Stimulated activated CD4-positive, alpha-beta T cell treated with anti-CD3 and anti-CD28 coated beads, Interleukin-4, amount 100 ng/mL, for 4 hours (primary cell): ENCODE measurements at regions not wholly inside any gene's neighbourhood (a gene's known extent, or its start where the extent isn't known, plus 50 kb on each side); places are given as distances from the start of the nearest gene placed in this dataset.

ENCODE experiments used
- DNase-seq, 2 experiments: peaks; one replicate each; pipeline ENCODE4 v3.0.0-alpha.2; 2020

DNA sequence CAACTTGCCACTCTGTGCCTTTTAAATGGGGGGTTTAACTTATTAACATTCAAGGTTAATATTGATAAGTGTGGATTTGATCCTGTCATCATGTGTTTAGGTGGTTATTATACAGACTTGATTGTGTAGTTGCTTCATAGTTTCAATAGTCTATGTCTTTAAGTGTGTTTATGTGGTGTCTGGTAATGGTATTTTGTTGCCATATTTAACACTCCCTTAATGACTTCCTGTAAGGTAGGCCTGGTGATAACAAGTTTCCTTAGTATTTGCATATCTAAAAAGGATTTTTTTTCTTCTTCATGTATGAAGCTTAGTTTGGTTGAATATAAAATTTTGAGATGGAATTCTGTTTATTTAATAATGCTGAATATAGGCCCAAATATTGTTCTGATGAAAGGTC, 506.0 kb upstream of the ZNF462 start:
- DNase-seq: no peak

DNA sequence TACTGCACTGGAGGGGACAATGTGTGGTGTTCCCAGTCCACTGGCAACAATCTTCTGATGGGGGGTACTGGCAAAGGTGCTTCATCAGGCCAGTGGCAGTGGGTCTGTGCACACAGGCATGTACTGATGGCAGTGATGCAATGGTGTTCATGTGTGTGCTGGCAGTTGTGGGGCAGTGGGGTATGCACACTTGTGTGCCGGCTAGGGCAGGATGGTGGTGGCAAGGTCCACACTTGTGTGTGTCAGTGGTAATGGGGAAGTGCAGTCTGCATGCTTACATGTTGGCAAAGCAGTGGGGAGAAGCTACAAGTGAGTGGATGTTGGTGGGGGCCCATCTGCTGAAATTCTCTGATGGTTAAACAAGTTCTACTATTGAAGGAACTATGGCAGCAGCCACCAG, 504.6 kb upstream of the ZNF462 start:
- no peak for DNase-seq

DNA sequence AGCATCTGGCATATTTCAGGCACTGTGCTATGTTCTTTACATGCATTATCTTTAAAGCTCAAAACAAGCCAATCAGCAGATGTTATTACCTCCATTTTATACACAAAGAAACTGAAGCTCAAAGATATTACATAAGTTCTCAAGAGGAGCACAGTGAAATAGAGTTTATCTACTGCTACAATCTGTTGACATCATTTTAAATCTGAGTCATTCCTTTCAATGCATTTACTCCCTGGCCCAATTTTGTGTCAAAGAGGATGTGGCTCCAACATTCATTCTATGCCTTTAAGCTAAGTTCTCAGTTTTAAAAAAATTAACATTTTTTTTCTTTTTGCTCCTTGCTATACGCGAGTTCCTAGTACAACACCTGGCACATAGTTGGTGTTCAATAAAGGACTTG, 486.3 kb upstream of the ZNF462 start:
- no peak for DNase-seq

DNA sequence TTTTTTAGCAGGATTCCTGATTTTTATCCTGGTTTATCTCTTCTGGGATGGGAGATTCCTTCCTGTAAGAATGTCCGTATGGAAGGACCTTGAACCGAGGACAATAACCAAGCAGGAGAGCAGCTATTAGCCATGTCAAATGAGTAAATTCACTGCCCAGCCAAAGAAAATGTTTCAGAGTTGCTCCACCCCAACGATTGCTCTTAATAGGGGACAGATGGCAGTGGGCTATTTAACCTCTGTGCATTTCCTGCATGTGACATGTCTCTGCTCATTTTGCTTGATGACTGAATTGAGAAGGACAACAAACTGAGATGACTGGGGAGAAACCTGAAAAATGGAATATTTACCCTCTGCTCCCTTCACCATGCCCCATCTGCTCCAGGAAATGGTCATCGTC, 479.9 kb upstream of the ZNF462 start:
- no peak for DNase-seq

DNA sequence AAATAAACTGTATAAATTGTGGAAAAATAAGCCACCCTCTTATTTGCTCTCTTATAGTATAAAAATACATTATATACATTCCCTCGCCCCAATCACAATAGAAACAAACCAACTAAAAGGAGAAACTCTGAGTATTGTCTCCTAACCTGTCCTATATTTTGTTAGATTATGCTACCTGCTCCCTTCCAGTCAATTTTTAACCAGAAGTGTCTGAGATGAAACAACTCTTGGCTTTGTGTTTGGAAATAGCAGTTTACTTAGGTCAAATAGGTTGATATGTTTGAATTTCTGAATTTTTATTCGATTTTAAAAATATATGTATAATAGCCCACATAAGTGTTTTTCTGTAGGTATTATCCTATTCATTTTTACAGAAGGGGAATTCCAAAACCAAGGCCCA, 475.0 kb upstream of the ZNF462 start:
- DNase-seq: no peak

DNA sequence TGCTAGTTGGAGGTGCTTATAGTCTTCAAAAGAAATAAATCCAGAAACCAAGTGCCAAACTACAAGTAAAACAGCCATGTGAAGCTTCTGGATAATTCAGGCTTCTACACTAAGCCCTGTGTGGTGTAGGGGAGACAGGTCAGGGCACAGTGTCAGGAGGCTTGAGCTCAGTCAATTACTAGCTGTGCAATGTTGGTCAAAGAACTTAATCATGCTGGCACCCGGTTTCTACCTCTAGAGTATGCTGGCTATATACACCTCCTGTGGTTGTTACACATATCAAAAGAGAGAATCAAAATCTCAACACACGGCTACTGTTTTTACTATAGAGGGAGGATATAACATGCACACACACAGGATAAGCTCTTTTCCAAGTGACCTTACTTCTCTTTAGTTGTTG, 469.7 kb upstream of the ZNF462 start:
- DNase-seq: no peak

DNA sequence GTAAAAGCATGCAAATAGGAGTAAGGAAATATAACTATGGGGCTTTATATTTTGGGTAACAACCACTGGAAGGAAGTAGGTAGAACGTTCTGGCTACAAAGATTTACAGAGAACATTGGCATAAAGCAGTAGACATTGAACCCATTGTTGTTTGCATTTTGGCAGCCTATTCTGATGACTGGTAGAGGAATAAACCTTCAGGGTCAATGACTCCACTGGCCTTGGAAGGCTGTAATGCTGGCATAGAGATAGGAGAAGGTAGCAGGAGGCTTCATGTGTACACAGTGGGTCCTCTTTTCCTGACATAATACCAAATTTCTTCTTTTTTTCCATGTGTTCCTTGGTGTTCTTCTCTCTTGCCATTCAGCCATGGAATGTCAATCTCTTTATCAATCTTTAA, 462.8 kb upstream of the ZNF462 start:
- DNase-seq: no peak

DNA sequence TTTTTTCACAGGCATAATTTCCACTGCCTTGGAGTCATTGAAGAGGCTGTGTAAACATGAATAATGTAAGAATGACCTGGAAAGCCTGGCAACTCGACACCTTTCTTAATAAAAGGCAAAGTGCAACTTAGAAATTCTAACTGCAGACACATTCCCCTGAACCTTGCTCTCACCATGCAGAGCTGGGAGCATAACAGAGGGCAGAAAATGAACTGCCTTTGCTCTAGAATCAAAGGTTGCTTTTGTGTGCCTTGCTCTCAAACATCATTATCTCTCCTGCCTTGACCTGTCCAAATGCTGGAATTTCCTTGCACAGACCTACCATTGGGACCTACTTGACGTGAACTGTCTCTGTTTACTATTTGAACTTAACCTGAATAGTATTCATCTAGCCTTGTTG, 462.0 kb upstream of the ZNF462 start:
- no peak for DNase-seq

DNA sequence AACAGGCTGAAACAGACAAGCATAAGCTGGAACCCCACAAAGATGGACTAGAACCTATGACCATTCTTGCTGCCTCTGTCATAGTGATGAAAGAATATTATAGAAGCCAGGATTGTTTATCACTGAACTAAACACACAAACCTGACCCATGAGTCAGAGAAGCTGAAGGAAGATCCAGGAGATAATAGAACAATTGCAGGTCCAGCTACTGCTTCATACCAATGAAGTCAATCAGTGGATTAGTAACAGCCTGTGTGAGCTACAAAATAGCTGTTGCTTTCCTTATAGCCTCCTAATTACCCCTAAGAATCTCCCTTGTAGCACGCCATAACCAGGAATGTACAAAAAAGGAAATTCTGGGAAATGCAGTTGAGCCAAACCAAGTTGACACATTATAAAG, 459.9 kb upstream of the ZNF462 start:
- no peak for DNase-seq

DNA sequence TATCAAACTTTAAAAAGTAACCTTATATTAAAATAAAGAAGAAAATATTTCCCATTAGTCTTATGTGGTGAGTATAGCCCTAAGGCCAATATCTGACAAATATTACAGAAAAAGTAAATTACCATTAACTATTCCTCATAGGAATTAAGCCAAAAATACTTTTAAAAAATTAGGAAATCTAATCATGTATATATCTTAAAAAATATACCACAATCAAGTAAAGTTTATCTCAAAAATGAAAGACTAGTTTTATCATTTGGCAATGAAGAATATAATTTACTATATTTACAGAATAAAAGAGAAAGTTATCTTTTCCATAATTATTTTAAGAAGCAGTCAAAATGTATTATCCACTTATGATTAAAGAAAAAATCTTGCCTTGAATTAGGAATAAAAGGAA, 458.8 kb upstream of the ZNF462 start:
- DNase-seq: no peak

DNA sequence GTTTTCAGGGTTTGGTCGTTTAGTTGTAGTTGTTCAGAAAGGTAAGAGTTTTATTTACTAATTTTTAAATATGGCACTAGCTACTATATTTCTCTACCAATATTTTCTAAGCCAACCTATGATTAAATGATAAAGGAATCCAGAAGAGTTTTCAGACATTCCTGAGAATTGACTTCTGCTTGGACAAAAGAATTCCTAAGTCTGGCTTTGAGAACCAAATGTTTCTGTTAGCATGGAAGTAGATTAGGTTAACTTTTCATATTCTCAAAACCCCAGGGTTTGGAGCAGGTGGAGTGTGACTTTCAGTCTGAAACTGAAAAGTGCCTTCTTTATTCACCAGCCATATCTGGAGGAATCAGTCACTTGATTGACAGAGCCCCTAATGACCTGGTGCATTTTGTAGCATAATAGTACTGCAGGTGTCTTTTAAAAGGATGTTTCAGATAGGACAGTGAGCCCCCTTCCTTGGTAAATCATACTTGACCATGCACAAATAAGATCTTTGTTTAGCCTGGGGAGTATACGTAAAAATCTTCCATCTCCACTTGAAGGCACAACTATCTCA, 457.0 kb upstream of the ZNF462 start:
- no peak for DNase-seq

DNA sequence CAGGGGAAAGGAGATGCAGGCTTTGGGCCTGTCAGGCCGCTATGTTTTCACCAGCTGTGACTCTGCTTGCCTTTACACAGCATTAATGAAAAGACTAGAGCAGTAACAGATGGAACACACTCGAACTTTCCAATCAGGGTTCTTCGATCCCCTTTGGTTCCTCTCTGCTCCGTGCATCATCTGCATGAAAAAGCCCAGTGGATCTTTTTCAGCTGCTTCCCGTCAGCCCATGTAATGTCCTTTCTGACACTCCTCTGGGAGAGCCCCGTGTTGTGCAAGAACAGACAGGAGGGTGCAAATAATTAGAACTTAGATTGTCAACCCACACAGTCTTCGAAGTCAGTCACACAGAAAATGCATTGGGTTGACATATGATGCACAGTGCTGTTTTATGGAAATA, 448.9 kb upstream of the ZNF462 start:
- no peak for DNase-seq

DNA sequence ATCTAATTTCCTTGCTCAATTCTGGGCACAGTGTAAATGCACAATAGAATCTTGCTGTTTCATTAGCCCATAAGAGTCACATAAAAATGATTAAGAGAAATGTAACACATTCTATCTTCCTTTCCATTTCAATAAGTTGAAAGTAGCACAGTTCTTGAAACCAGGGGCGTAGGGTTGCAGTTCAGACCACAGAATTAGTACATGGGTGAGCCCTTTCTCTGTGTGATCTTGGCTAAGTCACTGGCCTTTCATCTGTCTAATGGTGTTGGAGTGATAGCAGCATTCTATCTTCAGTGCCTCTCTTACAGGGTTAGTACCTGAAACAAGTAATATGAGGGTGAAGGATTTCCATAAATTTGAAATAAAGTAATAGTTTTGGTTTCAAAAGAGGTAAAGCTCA, 445.3 kb upstream of the ZNF462 start:
- DNase-seq: no peak

DNA sequence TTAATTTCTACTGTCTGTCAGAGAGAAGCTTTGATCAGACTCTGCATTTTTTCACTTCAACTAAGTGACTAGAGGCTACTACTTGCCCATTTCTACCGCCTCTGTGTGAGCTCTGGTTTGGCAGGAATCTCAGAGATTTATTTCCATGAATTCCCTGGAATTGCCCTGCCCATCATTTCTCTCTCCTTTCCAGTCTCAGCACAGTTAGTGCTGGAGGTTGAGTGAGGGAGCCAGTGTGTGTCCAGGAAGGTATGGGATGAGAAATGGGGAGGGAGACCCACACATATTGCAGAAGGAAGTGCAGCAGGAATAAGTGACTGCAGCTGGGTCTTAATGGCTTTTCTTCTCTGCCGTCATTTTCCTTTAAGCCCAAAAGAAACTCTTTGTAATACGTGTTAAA, 443.1 kb upstream of the ZNF462 start:
- DNase-seq: no peak

DNA sequence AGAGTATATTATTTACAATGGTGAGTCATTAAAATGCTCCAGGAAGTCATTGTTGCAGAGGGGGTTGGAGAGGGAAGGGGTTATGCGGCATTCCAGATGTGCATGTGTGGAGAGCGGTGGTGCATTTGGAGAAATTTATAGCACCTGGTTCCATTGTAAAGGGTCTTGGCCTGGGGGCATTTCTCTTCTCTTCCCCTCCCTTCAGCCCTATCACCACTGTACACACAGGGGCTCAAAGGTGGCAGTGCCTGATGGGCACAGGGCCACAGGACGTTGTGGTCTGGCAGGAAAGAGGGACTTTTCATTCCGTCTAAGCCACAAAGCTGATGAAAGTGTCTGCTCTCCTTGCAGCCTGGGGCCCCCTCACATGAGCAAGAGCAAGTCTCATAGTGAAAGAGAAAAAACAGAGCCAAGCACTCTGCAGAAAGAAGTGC, 442.4 kb upstream of the ZNF462 start:
- DNase-seq: no peak

DNA sequence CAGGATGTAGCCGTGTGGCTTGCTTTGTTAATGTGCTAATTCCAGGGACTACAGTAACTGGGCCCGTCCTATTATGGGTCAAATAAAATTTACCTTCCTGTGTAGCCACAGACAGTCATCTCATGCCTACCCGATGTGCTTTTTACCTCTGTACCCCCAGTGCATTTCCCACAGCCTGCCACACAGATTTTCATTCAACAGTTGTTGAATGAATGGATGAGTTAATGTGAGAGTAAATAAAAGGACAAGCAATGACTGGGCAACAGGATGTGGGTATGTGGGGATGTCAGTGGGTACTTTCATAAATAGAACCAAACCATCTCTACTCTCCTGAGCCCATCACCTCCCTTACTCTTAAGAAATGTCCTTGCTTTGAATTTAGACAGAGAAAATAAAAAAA, 441.2 kb upstream of the ZNF462 start:
- DNase-seq: no peak

DNA sequence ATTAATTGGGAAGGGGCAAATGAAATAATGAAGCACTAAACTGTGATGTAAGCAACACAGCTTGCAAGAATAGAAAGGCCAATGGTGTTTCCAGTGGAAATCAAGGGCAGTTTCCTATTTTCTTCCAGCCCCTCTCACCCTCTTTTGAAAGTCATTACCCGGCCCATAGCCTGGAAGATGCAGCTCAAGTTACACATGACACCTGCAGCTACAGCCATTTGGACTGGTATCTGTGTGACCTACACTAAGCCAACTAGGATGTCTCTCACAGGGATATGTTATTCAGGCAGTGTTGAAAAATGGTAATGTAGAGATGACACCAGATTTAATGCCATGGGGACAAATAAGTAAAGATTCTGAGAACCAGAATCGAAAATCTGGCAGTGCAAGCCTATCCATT, 439.4 kb upstream of the ZNF462 start:
- DNase-seq: no peak

DNA sequence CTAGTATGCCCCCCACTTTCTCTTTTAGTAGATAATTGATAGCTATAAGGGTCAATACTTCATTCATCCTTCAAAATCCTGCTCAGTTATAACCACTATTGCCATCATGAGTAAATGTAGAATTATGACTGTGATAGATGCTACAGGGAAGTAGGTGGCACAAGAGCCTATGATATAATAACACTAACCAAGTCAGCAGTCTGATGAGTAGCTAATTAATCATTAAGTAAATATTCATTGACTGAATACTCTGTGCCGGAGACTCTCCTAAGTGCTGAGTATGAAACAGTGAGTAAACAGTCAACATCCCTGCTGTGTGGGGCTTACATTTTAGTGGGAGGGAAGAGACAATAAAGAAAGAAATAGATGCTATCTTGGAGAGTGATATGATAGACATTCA, 430.3 kb upstream of the ZNF462 start:
- DNase-seq: no peak

DNA sequence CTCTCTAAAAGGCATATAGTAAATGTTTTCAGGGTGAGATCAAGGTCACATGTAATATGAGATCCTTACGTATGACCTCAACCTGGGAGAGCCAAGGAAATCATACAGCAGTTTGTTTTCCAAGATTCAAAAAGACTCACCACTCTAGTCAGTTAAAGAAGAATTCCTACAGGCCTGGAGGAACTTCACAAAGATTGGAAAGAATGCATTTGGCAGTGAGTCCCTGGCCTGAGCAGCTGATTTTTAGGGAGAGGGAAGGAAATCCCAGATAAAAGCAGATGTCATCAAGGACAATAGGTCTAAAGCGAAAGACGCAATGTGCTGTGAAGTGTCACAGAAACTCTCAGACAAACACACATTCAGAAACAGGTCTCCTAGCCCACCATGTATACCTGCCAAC, 424.0 kb upstream of the ZNF462 start:
- DNase-seq: no peak

DNA sequence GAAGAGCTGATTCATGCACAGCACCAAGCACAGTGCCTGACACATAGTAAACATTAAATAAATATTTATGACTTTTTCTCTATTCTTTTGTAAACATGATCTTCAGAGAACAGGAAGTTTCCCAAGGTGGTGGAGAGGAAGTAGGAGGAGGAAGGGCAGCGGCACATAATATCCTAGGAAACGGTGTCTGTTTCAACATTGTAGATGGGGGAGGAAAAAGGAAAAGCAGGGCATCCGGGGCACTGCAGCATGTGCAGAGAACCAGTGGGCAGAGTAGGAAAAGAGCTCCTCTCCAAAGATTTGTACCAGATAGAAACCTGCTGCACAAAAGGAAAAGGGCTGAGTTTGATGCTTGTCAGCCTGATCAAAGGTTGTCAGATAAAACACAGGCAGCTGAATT, 421.7 kb upstream of the ZNF462 start:
- DNase-seq: no peak

DNA sequence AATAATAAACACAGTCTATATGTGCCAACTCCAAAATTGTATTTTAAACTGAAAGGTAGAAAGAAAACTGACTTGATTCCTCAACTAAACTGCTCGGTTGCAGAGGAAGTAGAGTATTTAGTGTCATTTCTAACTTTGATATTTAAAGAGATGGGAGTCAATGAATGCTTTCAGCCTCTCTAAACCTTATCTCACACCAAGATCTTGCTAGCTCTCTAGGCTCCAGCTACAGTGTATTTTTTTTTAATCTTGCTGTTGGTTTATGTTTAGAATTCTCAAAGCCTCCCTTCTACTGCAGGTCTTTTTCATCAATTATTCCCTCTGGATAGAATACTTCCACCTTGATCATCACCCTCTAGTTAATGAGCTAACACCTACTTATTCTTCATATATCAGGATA, 419.4 kb upstream of the ZNF462 start:
- DNase-seq: no peak

DNA sequence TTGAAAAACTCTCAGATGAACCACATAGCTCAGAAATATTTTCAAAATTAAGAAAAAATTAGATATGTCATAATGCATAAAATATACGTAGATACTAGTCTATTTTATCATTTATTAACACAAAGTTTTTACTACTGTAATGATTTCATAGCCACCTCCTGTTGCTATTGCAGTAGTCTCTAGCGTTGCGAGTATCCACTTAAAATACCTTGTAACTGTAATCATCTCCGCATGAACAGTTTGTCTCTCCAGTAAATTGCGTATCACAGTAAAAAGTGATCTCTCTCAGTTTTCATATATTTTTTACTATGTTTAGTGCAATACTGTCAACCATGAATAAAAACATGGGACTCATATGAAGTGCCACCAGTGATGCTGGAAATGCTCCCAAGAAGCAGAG, 417.9 kb upstream of the ZNF462 start:
- DNase-seq: no peak

DNA sequence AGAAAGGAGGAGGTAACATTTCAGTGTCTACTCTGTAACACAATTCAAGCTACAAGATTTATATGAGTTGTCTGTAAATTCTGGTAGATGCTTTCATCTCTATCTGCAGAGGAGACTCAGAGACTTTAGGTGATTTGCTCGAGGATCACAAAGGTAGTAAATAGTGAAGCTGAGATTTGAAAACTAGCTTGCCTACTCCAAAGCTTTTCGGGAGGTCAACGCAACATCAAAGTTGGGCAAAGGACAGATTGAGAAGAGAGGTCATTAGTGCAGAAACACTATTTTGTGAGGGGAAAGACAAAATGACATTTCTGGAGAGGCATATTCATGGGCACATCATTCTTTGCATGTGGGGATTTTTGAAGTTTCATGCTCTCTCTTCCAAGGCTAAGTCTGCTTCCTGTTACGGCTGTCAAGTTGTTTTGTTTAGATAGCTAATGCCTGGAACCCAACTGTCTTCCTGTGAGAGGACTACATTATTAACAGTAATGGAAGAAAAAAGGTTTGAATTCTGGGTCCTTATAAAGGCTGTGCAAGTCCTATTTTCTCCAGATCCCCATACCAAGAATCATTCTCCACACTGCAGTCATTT, 413.5 kb upstream of the ZNF462 start:
- no peak for DNase-seq

DNA sequence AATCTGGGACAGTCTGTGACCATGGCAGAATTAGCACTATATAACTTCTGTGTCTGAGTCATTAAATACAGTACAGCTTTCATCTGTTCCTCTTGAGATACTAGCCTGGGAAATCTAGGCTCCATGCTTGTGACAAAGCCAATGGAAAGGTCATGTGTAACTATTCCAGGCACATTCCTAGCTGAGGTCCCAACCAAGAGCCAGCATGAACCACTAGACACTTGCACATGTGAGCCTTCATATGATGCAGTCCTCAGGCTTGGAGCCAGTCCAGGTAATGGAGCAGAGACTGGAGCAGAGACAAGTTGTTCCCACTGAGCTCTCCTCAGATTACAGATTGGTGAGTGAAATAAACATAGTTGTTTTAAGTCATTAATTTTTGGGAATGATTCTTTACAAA, 412.4 kb upstream of the ZNF462 start:
- DNase-seq: no peak

DNA sequence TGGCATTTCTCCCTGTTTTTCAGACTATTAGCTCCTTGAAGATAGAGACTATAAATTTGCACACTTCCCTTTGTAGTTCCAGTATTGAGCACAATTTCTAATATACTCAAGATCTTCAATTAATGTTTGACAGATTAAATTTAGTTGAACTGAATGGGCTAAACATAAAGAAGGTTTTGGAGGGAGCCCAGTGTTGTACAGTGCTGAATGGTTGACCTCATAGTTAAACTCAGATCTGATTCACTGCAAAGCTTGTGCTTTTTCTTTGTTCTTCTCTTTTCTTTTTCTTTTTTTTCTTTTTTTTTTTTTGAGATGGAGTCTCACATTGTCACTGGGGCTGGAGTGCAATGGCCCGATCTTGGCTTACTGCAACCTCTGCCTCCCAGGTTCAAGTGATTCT, 411.7 kb upstream of the ZNF462 start:
- no peak for DNase-seq

DNA sequence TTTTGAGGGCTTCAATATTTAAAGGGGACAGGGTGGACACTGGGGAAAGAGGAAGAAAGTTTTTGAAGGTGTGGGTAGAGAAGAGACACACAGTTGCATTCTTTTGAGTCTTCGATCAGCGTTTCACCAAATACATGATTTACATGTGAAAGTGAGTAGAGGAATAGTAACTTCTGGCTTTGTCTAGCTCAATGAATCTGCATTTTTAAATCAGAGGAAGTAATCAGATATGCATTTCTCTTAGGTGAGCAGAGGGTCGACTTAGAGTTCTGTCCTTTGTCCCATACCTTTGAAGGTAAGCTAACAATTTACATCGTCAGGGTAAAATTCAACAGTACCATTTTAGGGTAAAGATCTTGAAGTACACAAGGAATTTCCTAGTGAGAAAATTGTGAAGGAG, 406.4 kb upstream of the ZNF462 start:
- DNase-seq: no peak
